Adrenal gland (tissue), 9 donors: ENCODE measurements at regions not wholly inside any gene's neighbourhood (a gene's known extent, or its start where the extent isn't known, plus 50 kb on each side); places are given as distances from the start of the nearest gene placed in this dataset.

Experiments
- DNase-seq, 7 donors: peaks; one replicate each; pipeline ENCODE4 v3.0.0-alpha.2; 2019 to 2020
- H3K27ac ChIP-seq, 5 donors: fragments of 200-600 bp; sonication (generic) in 4 of 5; 1 replicate in 3 of 5; 2 replicates in 2 of 5; pipeline versions ENCODE4 v1.5.1 to v1.8.0; 2016 to 2020; ENCODE audit warnings: mild to moderate bottlenecking in 1 of 5
- H3K27me3 ChIP-seq: fragments of 200-600 bp; 2 replicates; pipeline ENCODE4 v1.8.0; 2021
- H3K36me3 ChIP-seq, 2 donors: fragments of 200-600 bp; replicated peaks in 1 of 2; 1 replicate in 1 of 2; 2 replicates in 1 of 2; pipeline versions ENCODE4 v1.5.1 to v1.8.0; 2018 to 2022
- H3K4me1 ChIP-seq, 2 donors: fragments of 200-600 bp; replicated peaks in 1 of 2; 1 replicate in 1 of 2; 2 replicates in 1 of 2; pipeline versions ENCODE4 v1.5.1 to v1.8.0; 2018 to 2021
- H3K4me3 ChIP-seq, 4 donors: fragments of 200-600 bp; sonication (generic) in 3 of 4; one replicate each; pipeline ENCODE4 v1.5.1; 2016 to 2018
- H3K9me3 ChIP-seq, 3 donors: fragments of 200-600 bp; sonication (generic) in 1 of 3; replicated peaks in 1 of 3; 1 replicate in 2 of 3; 2 replicates in 1 of 3; pipeline versions ENCODE4 v1.5.1 to v1.8.0; 2016 to 2021
- CTCF ChIP-seq, 6 experiments: fragments of 450-650 bp in 4 of 6; fragments of 200-600 bp in 2 of 6; sonication (generic) in 1 of 6; IDR thresholded peaks; 1 replicate in 5 of 6; 2 replicates in 1 of 6; pipeline versions ENCODE4 v1.5.1 to v1.8.0; 2016 to 2021; ENCODE audit warnings: antibody characterized with exemption in 6 of 6, mild to moderate bottlenecking in 2 of 6, moderate library complexity in 1 of 6
- POLR2A ChIP-seq, 2 donors: fragments of 450-650 bp; IDR thresholded peaks; one replicate each; pipeline ENCODE4 v1.6.1; 2017; ENCODE audit warnings: antibody characterized with exemption in 2 of 2, mild to moderate bottlenecking in 2 of 2, moderate library complexity in 1 of 2
- WGBS, 4 donors: extraction: QIAGEN DNeasy Blood & Tissue Kit in 2 of 4; methylation state at CpG; one replicate each; pipeline versions ENCODE4 v1.1.5 to v1.1.7; 2013 to 2017; 5-methylcytosine and 5-hydroxymethylcytosine counted together
- intact Hi-C, 2 donors: fragments of 100-400 bp; cut with DNase I; formaldehyde crosslinking; loops; one replicate each; pipeline versions ENCODE4 v1.14.1 to v1.15.0; 2022 to 2023
- donor health status: healthy with polysubstance abuse.
- donor health status: Bipolar disorder and iron deficiency.
- donor health status: DM: yes; HTN: yes; CAD: no.
- donor health status: DM: no; HTN: no; CAD: no.
- donor health status: DM: no; HTN: no; CAD: no.

DNA sequence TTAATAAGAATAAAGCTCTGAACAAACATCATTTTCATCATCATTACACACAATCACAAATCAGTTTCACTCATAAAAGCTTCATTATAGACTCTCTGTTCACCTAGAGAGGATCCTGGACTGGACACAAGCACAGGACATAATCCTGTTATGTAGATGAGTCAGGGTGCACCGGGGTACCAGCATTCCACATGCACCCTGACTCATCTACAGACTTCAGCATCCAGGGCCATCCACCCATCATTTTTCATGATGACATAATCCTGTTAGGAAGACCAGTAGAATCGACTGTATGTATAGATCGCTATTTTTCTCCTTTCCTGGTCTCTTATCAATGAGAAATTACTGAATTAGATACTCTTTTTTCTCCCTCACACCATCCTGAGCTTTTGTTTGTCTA, 73.7 kb upstream of the PIK3C3 start:
- no peaks in the 10 kb centered on the region for H3K27me3 ChIP-seq
- no peaks in the 10 kb centered on the region for H3K4me1 ChIP-seq
- DNase-seq: no peak
- 64 to 70% (median 68%) methylated on average over 3 of the region's 3 CpGs for WGBS, 4 donors
- H3K4me3 ChIP-seq: no peak overlapping the region
- intact Hi-C loops: no loop called here
- no peak overlapping the region for H3K27ac ChIP-seq
- H3K36me3 ChIP-seq: no peaks in the 10 kb centered on the region
- TF ChIP-seq CTCF (IDR thresholded peaks at IDR 0.05) (no peak), POLR2A (IDR thresholded peaks at IDR 0.05) (no peak)
- no peaks in the 10 kb centered on the region for H3K9me3 ChIP-seq

- H3K27ac ChIP-seq: no peak overlapping the region
- WGBS, 4 donors: 85 to 89% (median 86%) methylated on average over 3 of the region's 3 CpGs
Measured at GRCh38 chr18:41879256-41879655, 75.8 kb upstream of the PIK3C3 start.

GRCh38 chr18:41875094-41875780, 79.8 kb upstream of the PIK3C3 start:
- no peak for DNase-seq
- Histone ChIP-seq H3K4me1 (no peaks in the 10 kb centered on the region), H3K4me3 (no peak overlapping the region), H3K27ac (no peak overlapping the region), H3K27me3 (no peaks in the 10 kb centered on the region), H3K36me3 (no peaks in the 10 kb centered on the region), H3K9me3 (no peaks in the 10 kb centered on the region)
- intact Hi-C loops: no loop called here
- TF ChIP-seq POLR2A (IDR thresholded peaks at IDR 0.05) (no peak), CTCF (IDR thresholded peaks at IDR 0.05) (no peak)
- WGBS, 4 donors: 65 to 78% (median 74%) methylated on average over 3 of the region's 3 CpGs

More at GRCh38 chr18:41879256-41879655, 75.8 kb upstream of the PIK3C3 start:
- no peak for TF ChIP-seq POLR2A (IDR thresholded peaks at IDR 0.05)
- no peak for TF ChIP-seq CTCF (IDR thresholded peaks at IDR 0.05)
- no peak for DNase-seq
- no peaks in the 10 kb centered on the region for H3K9me3 ChIP-seq
- intact Hi-C loops: no loop called here
- no peaks in the 10 kb centered on the region for H3K4me1 ChIP-seq
- no peak overlapping the region for H3K4me3 ChIP-seq
- no peaks in the 10 kb centered on the region for H3K27me3 ChIP-seq
- no peaks in the 10 kb centered on the region for H3K36me3 ChIP-seq

DNA sequence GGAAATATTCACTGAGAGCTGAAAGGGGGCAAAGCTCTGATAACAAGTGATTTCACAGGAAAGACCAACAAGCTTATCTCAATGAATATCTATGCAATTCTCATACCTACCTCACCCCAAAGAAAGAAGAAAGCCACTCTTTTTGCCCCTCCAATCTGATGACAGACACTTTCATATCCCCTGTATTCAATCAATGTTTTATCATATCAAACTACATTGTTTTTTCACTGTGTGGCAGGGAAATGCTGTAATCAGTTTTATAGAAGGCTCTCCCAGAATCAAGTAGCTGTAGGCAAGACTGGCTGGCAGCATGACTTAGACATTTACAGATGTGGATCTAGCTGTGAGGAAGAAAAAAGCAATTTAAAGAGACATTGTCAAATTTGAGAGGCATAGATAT, 81.3 kb upstream of the PIK3C3 start:
- intact Hi-C loops: no loop called here
- no peak for DNase-seq
- Histone ChIP-seq H3K27me3 (no peaks in the 10 kb centered on the region), H3K9me3 (no peaks in the 10 kb centered on the region), H3K36me3 (no peaks in the 10 kb centered on the region), H3K27ac (no peak overlapping the region), H3K4me3 (no peak overlapping the region), H3K4me1 (no peaks in the 10 kb centered on the region)
- TF ChIP-seq POLR2A (IDR thresholded peaks at IDR 0.05) (no peak), CTCF (IDR thresholded peaks at IDR 0.05) (no peak)
